ENCODE measurements at regions not wholly inside any gene's neighbourhood (a gene's known extent, or its start where the extent isn't known, plus 50 kb on each side); places are given as distances from the start of the nearest gene placed in this dataset.

- Histone ChIP-seq H3K18ac (ENCODE audit: low read depth, low read length) (no peak overlapping the region), H3K27ac (ENCODE audit: insufficient read depth, low read length) (no peak overlapping the region), H3K27me3 (ENCODE audit: control insufficient read depth, insufficient read depth, low read length) (no peaks in the 10 kb centered on the region), H4K20me1 (ENCODE audit: insufficient read depth, low read length) (no peaks in the 10 kb centered on the region), H2BK20ac (ENCODE audit: low read depth, low read length) (no peak overlapping the region), H3K4me2 (ENCODE audit: low read depth, low read length) (no peak overlapping the region), H2AK9ac (replicated peaks; ENCODE audit: low read depth, low read length, poor library complexity) (no peak overlapping the region), H4K5ac (ENCODE audit: low read depth, low read length) (no peak overlapping the region), H3K14ac (replicated peaks; ENCODE audit: low read depth, low read length) (no peak overlapping the region), H2BK5ac (ENCODE audit: low read depth, low read length, poor library complexity, severe bottlenecking) (no peak overlapping the region), H3K9me1 (ENCODE audit: insufficient read depth, low read length) (no peaks in the 10 kb centered on the region), H3K56ac (ENCODE audit: extremely low read depth, insufficient read depth, low read length) (no peak overlapping the region), H3K4me3 (ENCODE audit: insufficient read depth, low read depth, low read length) (no peak overlapping the region), H4K91ac (ENCODE audit: insufficient read depth, low read depth, low read length) (no peak overlapping the region), H2BK120ac (ENCODE audit: low read depth, low read length) (no peak overlapping the region), H2AFZ (replicated peaks; ENCODE audit: low read length, poor library complexity) (no peak overlapping the region), H2BK15ac (ENCODE audit: low read depth, low read length) (no peak overlapping the region), H4K8ac (ENCODE audit: low read depth in 2 of 2, low read length in 2 of 2) (no peak overlapping the region), H3K4me1 (ENCODE audit: control insufficient read depth, insufficient read depth, low read length) (no peaks in the 10 kb centered on the region), H3K36me3 (ENCODE audit: control insufficient read depth, insufficient read depth, low read length) (no peaks in the 10 kb centered on the region), H3K23ac (ENCODE audit: low read depth, low read length) (no peak overlapping the region), H3K9ac (ENCODE audit: low read depth, low read length) (no peak overlapping the region), H3K9me3 (ENCODE audit: control insufficient read depth, insufficient read depth, low read length) (peaks cover 5% of the 10 kb centered on the region), H3K4ac (ENCODE audit: low read depth, low read length) (no peak overlapping the region), H2AK5ac (ENCODE audit: low read depth, low read length) (no peak overlapping the region), H3K79me1 (ENCODE audit: low read depth in 1 of 2, low read length in 2 of 2) (no peaks in the 10 kb centered on the region)
- ATAC-seq (ENCODE audit: low read depth) = no peak
- intact Hi-C loops (cut with micrococcal nuclease) (no loop called here), dilution Hi-C loops (cut with HindIII; ENCODE audit: low sequenced_read_pairs, unreplicated experiment) (no loop called here), in situ Hi-C loops (cut with MboI; ENCODE audit: low sequenced_read_pairs) (no loop called here)
- TF ChIP-seq MXI1 (IDR thresholded peaks at IDR 0.05; ENCODE audit: borderline replicate concordance, low read depth, low read length) = no peak
- no peak for TF ChIP-seq NFE2L2 (IDR thresholded peaks at IDR 0.05; ENCODE audit: low read depth, low read length)
- TF ChIP-seq FOS (IDR thresholded peaks at IDR 0.05; ENCODE audit: low read depth, low read length) = no peak
- TF ChIP-seq BHLHE40 (IDR thresholded peaks at IDR 0.05; ENCODE audit: low read depth, low read length) = no peak
- TF ChIP-seq, protein P1, sequence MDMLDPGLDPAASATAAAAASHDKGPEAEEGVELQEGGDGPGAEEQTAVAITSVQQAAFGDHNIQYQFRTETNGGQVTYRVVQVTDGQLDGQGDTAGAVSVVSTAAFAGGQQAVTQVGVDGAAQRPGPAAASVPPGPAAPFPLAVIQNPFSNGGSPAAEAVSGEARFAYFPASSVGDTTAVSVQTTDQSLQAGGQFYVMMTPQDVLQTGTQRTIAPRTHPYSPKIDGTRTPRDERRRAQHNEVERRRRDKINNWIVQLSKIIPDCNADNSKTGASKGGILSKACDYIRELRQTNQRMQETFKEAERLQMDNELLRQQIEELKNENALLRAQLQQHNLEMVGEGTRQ (IDR thresholded peaks at IDR 0.05; ENCODE audit: low read depth, low read length) = no peak
- no peak for TF ChIP-seq ELK1 (IDR thresholded peaks at IDR 0.05; ENCODE audit: borderline replicate concordance, low read depth, low read length)
- TF ChIP-seq RFX5 (IDR thresholded peaks at IDR 0.05; ENCODE audit: low read depth, low read length) = no peak
- TF ChIP-seq MAZ (IDR thresholded peaks at IDR 0.05; ENCODE audit: borderline replicate concordance, low read depth, low read length) = no peak
- no peak for TF ChIP-seq CHD1 (IDR thresholded peaks at IDR 0.05; ENCODE audit: low read depth, low read length)
- TF ChIP-seq RAD21 (IDR thresholded peaks at IDR 0.05; ENCODE audit: low read length) = no peak
- no peak for TF ChIP-seq RCOR1 (IDR thresholded peaks at IDR 0.05; ENCODE audit: insufficient replicate concordance, low read length)
- no peak for TF ChIP-seq MAFK (IDR thresholded peaks at IDR 0.05; ENCODE audit: low read depth, low read length)
- no peak for TF ChIP-seq CEBPB (IDR thresholded peaks at IDR 0.05; ENCODE audit: low read depth, low read length)
- no peak for TF ChIP-seq SMC3 (IDR thresholded peaks at IDR 0.05; ENCODE audit: low read depth, low read length)
- no peak for TF ChIP-seq POLR2A (IDR thresholded peaks at IDR 0.05; ENCODE audit: low read depth, low read length)
- DNase-seq = no peak
- WGBS, 2 experiments (ENCODE audit: extremely low coverage in 2 of 2, insufficient read length in 1 of 2) = no CpG with 5 or more reads among the region's 8 CpGs
- ChIA-PET CTCF (no interaction called here), POLR2A (ENCODE audit: unreplicated experiment) (no interaction called here)
- no TSS peak for BruUV-seq (replicated peaks)
Measured at GRCh38 chr11:91156041-91156440, 933.2 kb upstream of the CHORDC1 start.

All from IMR-90 (cell line).